Keratinocyte (primary cell): ENCODE measurements at regions not wholly inside any gene's neighbourhood (a gene's known extent, or its start where the extent isn't known, plus 50 kb on each side); places are given as distances from the start of the nearest gene placed in this dataset.
"Not testable (repeated sequence)": the region's sequence is repeated elsewhere in the genome, so short reads cannot be mapped to it uniquely, and the experiment has no call there.

Experiments used
- DNase-seq: peaks from one replicate; pipeline ENCODE4 v3.0.0-alpha.2; 2011; ENCODE audit warnings: low read depth, missing footprints, low spot score
- FAIRE-seq: peaks from 2 replicates; lab custom pipeline; 2011; peaks lifted over from hg19 to GRCh38; lab: Jason Lieb, UNC
- H2AFZ ChIP-seq: 2 replicates; pipeline ENCODE4 v1.6.0; 2012; ENCODE audit warnings: low read length, control low read depth, inconsistent platforms; ENCODE audit not compliant: control insufficient read depth
- H3K27ac ChIP-seq: 2 replicates; pipeline ENCODE4 v1.5.1; 2011; ENCODE audit warnings: low read length; ENCODE audit not compliant: control insufficient read depth, insufficient read depth
- H3K27me3 ChIP-seq: 3 replicates; pipeline ENCODE4 v1.6.0; 2011; ENCODE audit warnings: low read length; ENCODE audit not compliant: control insufficient read depth, insufficient read depth; ENCODE audit errors: extremely low read depth
- H3K36me3 ChIP-seq, 2 experiments: 2 replicates in 1 of 2; 3 replicates in 1 of 2; pipeline ENCODE4 v1.5.1; 2011; ENCODE audit warnings: low read length in 2 of 2, mild to moderate bottlenecking in 1 of 2; ENCODE audit not compliant: control insufficient read depth in 2 of 2, insufficient read depth in 2 of 2; ENCODE audit errors: extremely low read depth in 1 of 2
- H3K4me1 ChIP-seq: 3 replicates; pipeline ENCODE4 v1.5.1; 2011; ENCODE audit warnings: low read length; ENCODE audit not compliant: control insufficient read depth, insufficient read depth; ENCODE audit errors: extremely low read depth
- H3K4me2 ChIP-seq: 3 replicates; pipeline ENCODE4 v1.6.0; 2011; ENCODE audit warnings: low read depth, low read length; ENCODE audit not compliant: control insufficient read depth, insufficient read depth; ENCODE audit errors: extremely low read depth
- H3K4me3 ChIP-seq, 3 experiments: fragments of 200-600 bp in 1 of 3; sonication (generic) in 1 of 3; 2 replicates in 2 of 3; 3 replicates in 1 of 3; pipeline ENCODE4 v1.5.1; 2011 to 2016; ENCODE audit warnings: low read length in 3 of 3, mild to moderate bottlenecking in 3 of 3, control low read depth in 2 of 3, inconsistent platforms in 1 of 3, low read depth in 1 of 3, mixed read lengths in 1 of 3, mixed run types in 1 of 3, moderate library complexity in 1 of 3; ENCODE audit not compliant: control insufficient read depth in 2 of 3, insufficient read depth in 2 of 3; ENCODE audit errors: extremely low read depth in 1 of 3
- H3K79me2 ChIP-seq: 2 replicates; pipeline ENCODE4 v1.6.0; 2012; ENCODE audit warnings: low read length; ENCODE audit not compliant: control insufficient read depth, insufficient read depth
- H3K9ac ChIP-seq: 3 replicates; pipeline ENCODE4 v1.6.0; 2011; ENCODE audit warnings: low read length; ENCODE audit not compliant: control insufficient read depth, insufficient read depth; ENCODE audit errors: extremely low read depth
- H3K9me1 ChIP-seq: 3 replicates; pipeline ENCODE4 v1.6.0; 2011; ENCODE audit warnings: low read length; ENCODE audit not compliant: control insufficient read depth, insufficient read depth; ENCODE audit errors: extremely low read depth
- H3K9me3 ChIP-seq: 2 replicates; pipeline ENCODE4 v1.5.1; 2012; ENCODE audit warnings: low read depth, low read length; ENCODE audit not compliant: control insufficient read depth
- H4K20me1 ChIP-seq: 3 replicates; pipeline ENCODE4 v1.6.0; 2011; ENCODE audit warnings: low read length; ENCODE audit not compliant: control insufficient read depth, insufficient read depth; ENCODE audit errors: extremely low read depth
- EZH2 ChIP-seq: IDR thresholded peaks from one replicate; pipeline ENCODE4 v1.6.1; 2012; ENCODE audit warnings: inconsistent platforms, mild to moderate bottlenecking, low read length, moderate library complexity
- dilution Hi-C: fragments of 300-500 bp; cut with MboI; formaldehyde crosslinking; loops from one replicate; pipeline ENCODE4 v1.7.0; 2020; ENCODE audit warnings: low sequenced_read_pairs; ENCODE audit not compliant: extremely low pct_ligation_motif_present
- TF ChIP-seq, protein P1 (sequence below), 3 experiments: IDR thresholded peaks in 1 of 3; conservative IDR thresholded peaks in 1 of 3; optimal IDR thresholded peaks in 1 of 3; 2 replicates in 2 of 3; 3 replicates in 1 of 3; pipeline versions ENCODE3 to v1.5.1; 2011; ENCODE audit warnings: low read length in 3 of 3, mild to moderate bottlenecking in 3 of 3, moderate library complexity in 2 of 3, control low read depth in 1 of 3, inconsistent platforms in 1 of 3; ENCODE audit not compliant: insufficient read depth in 2 of 3; ENCODE audit errors: extremely low read depth in 1 of 3

DNA sequence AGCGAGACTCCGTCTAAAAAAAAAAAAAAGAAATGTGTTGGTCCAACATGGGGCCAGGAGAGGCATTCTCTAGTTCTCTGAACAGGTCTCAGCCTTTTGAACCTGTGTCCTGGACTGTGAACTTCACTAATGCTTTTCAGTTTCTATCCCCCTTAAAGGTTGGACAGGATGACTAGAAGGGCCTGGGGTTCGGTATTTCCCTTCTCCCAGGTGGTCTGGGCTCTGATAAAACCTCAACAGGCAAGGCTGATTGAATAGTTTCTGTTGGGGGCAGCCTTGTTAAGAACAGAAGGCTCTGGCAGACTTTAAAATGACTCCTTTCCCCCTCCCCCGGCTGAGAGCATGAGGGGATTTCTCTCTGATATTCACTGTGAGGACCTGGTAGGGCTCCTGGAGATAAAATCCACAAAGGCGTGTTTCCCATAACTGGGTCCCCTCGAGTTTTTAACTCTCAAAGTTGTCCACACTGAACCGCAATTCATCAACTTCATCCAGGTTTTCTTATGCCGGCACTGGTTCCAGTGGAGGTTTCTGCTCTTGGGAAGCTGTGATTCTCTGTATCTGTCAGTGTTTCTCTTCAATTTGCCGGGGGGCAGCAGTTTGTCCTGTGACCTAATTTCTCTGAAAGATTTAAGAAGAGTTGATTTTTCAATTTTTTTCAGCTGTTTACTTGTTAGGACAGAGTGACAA is 91.3 kb downstream of the METRNL start:
- Histone ChIP-seq H3K27ac (no peak overlapping the region), H4K20me1 (no peaks in the 10 kb centered on the region), H3K36me3 (no peaks in the 10 kb centered on the region), H3K9me1 (no peaks in the 10 kb centered on the region), H3K79me2 (no peaks in the 10 kb centered on the region), H3K27me3 (peaks cover 16% of the 10 kb centered on the region), H2AFZ (no peak overlapping the region), H3K4me2 (no peak overlapping the region), H3K9ac (no peak overlapping the region), H3K4me3 (no peak overlapping the region), H3K9me3 (no peaks in the 10 kb centered on the region), H3K4me1 (no peaks in the 10 kb centered on the region)
- no peak for DNase-seq
- TF ChIP-seq, protein P1, sequence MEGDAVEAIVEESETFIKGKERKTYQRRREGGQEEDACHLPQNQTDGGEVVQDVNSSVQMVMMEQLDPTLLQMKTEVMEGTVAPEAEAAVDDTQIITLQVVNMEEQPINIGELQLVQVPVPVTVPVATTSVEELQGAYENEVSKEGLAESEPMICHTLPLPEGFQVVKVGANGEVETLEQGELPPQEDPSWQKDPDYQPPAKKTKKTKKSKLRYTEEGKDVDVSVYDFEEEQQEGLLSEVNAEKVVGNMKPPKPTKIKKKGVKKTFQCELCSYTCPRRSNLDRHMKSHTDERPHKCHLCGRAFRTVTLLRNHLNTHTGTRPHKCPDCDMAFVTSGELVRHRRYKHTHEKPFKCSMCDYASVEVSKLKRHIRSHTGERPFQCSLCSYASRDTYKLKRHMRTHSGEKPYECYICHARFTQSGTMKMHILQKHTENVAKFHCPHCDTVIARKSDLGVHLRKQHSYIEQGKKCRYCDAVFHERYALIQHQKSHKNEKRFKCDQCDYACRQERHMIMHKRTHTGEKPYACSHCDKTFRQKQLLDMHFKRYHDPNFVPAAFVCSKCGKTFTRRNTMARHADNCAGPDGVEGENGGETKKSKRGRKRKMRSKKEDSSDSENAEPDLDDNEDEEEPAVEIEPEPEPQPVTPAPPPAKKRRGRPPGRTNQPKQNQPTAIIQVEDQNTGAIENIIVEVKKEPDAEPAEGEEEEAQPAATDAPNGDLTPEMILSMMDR (optimal IDR thresholded peaks at IDR 0.05 in 1 of 3, IDR thresholded peaks at IDR 0.05 in 1 of 3, conservative IDR thresholded peaks at IDR 0.05 in 1 of 3; ENCODE audit: extremely low read depth in 1 of 3, insufficient read depth in 2 of 3, low read length in 3 of 3) = no peak
- TF ChIP-seq EZH2 = no peak
- no peak for FAIRE-seq
- dilution Hi-C loops = no loop called here

DNA sequence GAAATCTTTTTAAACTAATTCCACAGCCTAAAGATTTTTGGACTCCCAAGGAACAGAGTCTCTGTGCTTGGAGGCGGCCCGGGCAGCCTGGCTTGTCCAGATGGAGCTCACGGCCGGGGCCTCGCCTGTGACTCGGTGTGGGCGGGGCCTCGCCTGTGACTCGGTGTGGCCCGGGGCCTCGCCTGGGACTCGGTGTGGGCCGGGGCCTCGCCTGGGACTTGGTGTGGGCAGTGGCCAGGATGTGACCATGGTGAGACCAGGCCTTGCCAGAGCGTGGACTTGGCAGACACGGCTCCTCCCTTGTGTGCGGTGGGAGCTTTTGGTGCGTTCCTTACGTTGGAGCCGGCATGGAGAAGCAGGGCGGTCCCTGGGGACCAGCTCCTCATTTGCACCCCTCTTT is 92.3 kb downstream of the METRNL start:
- Histone ChIP-seq H3K27me3 (peaks cover 22% of the 10 kb centered on the region), H3K4me1 (no peaks in the 10 kb centered on the region), H3K79me2 (no peaks in the 10 kb centered on the region), H3K9me1 (no peaks in the 10 kb centered on the region), H3K9me3 (no peaks in the 10 kb centered on the region), H3K4me2 (no peak overlapping the region), H3K4me3 (no peak overlapping the region), H3K9ac (no peak overlapping the region), H3K36me3 (no peaks in the 10 kb centered on the region), H4K20me1 (no peaks in the 10 kb centered on the region), H3K27ac (no peak overlapping the region), H2AFZ (no peak overlapping the region)
- dilution Hi-C loops = no loop called here
- DNase-seq (no peak), FAIRE-seq (no peak)
- no peak for TF ChIP-seq EZH2
- TF ChIP-seq, protein P1 (optimal IDR thresholded peaks at IDR 0.05 in 1 of 3, IDR thresholded peaks at IDR 0.05 in 1 of 3, conservative IDR thresholded peaks at IDR 0.05 in 1 of 3; ENCODE audit: extremely low read depth in 1 of 3, insufficient read depth in 2 of 3, low read length in 3 of 3) = no peak

DNA sequence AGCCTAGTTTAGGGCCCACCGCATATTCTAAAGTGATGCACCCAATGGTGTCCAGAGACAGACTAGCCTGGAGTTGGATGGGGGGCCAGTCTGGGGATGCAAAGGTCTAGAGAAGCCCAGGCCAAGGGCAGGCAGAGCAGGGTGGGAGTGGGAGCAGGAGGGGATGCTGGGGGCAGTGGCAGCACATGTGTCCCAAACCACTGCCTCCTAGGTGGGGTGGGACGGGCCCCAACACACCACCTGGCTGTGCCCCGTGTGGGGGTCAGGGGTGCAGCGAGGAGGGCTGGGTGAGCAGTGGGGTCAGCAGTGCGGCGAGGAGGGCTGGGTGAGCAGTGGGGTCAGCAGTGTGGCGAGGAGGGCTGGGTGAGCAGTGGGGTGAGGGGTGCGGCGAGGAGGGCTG is 92.7 kb downstream of the METRNL start:
- H3K4me2 ChIP-seq, H4K20me1 ChIP-seq, H3K9me1 ChIP-seq, H2AFZ ChIP-seq, H3K4me1 ChIP-seq, H3K27ac ChIP-seq, H3K9ac ChIP-seq, FAIRE-seq, H3K79me2 ChIP-seq, H3K9me3 ChIP-seq, dilution Hi-C loops, H3K4me3 ChIP-seq, H3K36me3 ChIP-seq, DNase-seq: not testable (repeated sequence)
- H3K27me3 ChIP-seq = peaks cover 22% of the 10 kb centered on the region

DNA sequence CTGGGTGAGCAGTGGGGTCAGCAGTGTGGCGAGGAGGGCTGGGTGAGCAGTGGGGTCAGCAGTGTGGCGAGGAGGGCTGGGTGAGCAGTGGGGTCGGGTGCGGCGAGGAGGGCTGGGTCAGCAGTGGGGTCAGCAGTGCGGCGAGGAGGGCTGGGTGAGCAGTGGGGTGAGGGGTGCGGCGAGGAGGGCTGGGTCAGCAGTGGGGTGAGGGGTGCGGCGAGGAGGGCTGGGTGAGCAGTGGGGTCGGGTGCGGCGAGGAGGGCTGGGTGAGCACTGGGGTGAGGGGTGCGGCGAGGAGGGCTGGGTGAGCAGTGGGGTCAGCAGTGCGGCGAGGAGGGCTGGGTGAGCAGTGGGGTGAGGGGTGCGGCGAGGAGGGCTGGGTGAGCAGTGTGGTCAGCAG is 93.2 kb downstream of the METRNL start:
- dilution Hi-C loops = not testable (repeated sequence)

More for the DNA sequence above, 93.2 kb downstream of the METRNL start:
- not testable (repeated sequence) for FAIRE-seq, H3K9me3 ChIP-seq, H3K27ac ChIP-seq, H3K4me3 ChIP-seq, DNase-seq, H3K4me2 ChIP-seq, H3K9ac ChIP-seq, H2AFZ ChIP-seq, H3K36me3 ChIP-seq, H3K9me1 ChIP-seq, H4K20me1 ChIP-seq, H3K79me2 ChIP-seq, H3K4me1 ChIP-seq
- H3K27me3 ChIP-seq = peaks cover 22% of the 10 kb centered on the region
